HG03432 (cell line): ENCODE measurements at regions not wholly inside any gene's neighbourhood (a gene's known extent, or its start where the extent isn't known, plus 50 kb on each side); places are given as distances from the start of the nearest gene placed in this dataset.
"Not testable (repeated sequence)": the region's sequence is repeated elsewhere in the genome, so short reads cannot be mapped to it uniquely, and the experiment has no call there.

Source experiments
- ATAC-seq: cut with Tn5 transposase; IDR thresholded peaks from one replicate; pipeline ENCODE4 v1.9.1; 2021; ENCODE audit warnings: mild to moderate bottlenecking, moderate library complexity; ENCODE audit not compliant: unreplicated experiment

GRCh38 chr15:95121191-95121590, 889.8 kb downstream of the MCTP2 start:
- ATAC-seq: no peak

- no peak for ATAC-seq
These were observed 894.4 kb downstream of the MCTP2 start for GRCh38 chr15:95125803-95126202.

DNA sequence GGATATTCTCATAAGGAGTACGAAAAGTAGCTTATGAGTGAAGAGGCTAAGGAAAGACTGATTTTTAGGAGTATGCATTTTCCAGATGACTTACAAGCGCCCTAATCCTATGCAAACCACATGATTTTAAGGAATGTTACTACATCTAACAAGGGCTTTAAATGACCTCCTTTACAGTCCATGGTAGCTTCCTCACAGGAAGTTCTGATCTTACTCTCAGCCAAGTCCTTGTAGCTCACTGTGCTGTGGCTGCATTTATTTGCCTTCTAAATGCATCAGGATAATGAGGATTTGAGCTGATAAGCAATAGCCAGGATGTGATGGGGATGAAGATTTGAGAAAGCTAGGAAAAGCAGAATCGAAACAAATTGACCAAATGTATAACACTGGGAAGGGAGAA, 896.0 kb downstream of the MCTP2 start:
- ATAC-seq: no peak

DNA sequence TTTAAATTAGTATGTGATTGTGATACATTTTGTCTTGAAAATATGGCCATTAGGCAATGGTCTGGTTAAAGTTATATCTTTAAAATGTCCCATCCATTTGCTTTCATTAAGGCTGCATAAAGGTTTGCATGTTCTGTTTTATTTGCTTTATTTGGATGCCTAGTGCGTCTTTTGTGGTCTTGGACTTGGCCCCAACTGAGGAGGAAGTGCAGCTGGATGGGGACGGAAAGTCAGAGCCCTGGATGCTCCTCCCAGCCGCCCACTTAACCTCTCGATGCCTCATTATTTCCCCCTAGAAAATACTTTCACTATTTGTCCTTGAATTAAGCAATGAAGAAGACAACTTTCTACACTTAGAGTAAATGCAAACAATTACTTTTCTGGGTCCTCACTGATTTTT, 898.2 kb downstream of the MCTP2 start:
- no peak for ATAC-seq

- ATAC-seq: no peak
These were observed 899.8 kb downstream of the MCTP2 start for GRCh38 chr15:95131131-95131556.

DNA sequence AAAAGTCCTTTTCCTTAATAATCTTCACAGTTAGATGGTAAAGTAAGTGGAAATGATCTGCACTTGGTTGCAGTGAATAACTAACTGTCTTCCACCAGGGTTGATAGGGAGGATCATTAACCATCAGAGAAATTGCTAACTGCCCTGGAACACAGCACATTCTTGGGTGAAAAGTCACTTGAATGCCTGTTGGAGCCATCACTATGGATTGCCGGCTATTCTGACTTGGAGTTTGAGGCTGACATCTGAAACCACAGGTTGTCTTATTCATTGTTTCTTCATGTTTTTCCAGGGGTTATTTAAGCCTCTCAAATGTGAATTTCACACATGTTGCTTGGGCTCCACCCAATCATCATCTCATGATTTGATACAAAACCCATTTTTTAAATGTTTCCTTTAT, 901.4 kb downstream of the MCTP2 start:
- ATAC-seq: no peak

GRCh38 chr15:95134431-95135110, 903.2 kb downstream of the MCTP2 start:
- no peak for ATAC-seq

GRCh38 chr15:95138604-95139270, 907.4 kb downstream of the MCTP2 start:
- no peak for ATAC-seq

GRCh38 chr15:95141486-95141885, 910.1 kb downstream of the MCTP2 start:
- no peak for ATAC-seq

DNA sequence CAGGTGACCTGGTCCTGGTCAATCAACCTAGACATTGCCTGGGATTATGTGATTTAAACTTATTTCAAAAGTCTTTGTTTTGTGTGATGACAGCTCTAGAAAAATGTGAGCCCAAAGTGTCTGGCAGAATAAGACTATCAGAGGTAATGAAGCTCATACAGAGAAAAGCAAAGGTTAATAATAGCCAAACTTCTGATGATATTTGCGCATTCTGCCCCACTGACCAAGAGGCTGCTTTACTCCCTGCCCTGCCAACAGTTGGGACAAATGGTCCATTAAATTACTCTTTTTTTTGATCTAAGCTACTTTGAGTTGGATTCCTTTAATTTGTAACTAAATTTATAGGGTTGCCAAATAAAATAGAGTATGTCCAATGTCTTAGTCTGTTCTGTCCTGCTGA, 911.2 kb downstream of the MCTP2 start:
- ATAC-seq: no peak

DNA sequence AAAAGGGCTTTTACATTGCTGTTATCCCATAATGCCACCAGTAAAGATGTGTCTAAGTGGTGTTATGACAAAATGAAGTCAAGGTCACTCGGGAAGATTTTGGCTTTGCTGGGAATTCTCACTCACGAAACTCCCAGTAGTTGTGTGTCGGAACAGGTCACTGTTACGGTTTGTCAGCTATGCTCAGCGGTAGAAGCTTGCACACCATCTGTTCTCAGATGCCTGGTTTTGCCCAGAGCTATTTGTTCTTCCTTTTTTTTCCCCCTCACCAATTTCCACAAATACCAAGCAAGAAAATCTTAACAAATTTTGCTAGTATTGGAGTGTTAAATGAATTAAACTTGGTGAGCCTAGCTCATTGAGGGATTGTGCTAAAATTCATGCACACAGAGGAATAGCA, 915.1 kb downstream of the MCTP2 start:
- ATAC-seq: no peak

- no peak for ATAC-seq
These were observed 916.8 kb downstream of the MCTP2 start for GRCh38 chr15:95148183-95148582.

DNA sequence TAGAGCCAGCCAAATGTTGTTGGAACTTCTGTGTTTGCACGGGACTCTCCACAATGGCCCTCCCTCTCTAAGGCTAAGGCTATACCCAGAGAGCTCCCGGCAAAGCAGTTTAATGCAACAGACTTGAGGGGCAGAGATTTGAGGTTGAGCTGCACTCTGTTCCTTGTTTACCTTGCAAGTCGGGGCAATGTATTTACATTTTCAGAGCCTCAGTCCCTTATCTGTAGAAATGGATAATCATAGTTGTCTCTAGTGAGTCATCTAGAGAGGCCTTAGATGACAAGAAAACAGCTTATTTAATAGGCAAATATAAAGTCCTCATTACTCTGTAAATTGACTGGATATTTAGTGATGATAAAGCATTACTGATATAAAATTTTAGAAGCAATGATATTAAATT, 917.7 kb downstream of the MCTP2 start:
- no peak for ATAC-seq

DNA sequence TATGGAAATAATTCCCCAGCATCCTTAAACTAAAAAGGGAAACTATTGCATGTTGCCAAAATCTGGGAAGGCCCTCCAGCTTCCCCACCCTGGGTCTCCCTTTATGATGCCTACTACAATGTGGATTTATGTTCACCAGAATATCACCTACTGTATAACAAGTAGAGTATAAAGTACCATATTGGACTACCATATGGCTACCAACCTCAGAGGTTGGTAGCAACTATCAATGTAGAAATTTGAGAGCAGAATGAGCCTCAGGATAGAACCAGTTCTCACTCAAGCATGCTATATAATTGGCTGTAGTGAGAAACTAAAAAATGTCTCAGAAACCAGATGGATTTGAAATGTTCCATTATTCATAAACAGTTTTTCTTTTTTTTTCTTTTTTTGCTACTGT, 918.4 kb downstream of the MCTP2 start:
- no peak for ATAC-seq

GRCh38 chr15:95150466-95150865, 919.1 kb downstream of the MCTP2 start:
- ATAC-seq: no peak

- ATAC-seq: no peak
These were observed 921.4 kb downstream of the MCTP2 start for GRCh38 chr15:95152741-95153140.

DNA sequence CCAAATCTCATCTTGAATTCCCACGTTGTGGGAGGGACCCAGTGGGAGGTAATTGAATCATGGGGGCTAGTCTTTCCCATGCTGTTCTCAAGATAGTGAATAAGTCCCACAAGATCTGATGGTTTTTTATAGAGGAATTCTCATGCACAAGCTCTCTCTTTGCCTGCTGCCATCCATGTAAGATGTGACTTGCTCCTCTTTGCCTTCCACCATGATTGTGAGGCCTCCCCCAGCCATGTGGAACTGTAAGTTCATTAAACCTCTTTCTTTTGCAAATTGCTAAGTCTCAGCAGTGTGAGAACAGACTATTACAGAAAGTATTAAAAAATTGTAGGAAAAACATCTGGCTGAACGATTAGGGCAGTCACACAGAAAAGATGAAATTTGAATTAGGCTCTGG, 921.8 kb downstream of the MCTP2 start:
- ATAC-seq: not testable (repeated sequence)

DNA sequence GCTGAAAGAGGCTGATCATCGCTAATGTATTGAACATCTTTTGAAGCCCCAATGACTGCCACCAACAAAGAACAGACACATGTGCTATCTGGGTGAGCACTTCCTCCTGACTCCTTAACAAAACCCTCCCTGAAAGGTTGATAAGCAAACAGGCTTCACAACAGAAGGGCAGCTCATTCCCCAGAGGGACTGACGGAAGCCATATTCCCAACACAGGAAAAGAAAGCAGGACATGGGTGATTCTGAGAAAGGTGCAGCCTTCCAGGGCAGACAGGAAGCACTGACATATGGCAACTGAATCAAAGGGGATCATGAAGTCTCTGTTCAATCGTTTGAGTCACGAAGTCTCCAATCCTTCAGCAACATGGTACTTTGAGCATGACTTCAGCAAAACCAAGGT, 929.0 kb downstream of the MCTP2 start:
- ATAC-seq: no peak

DNA sequence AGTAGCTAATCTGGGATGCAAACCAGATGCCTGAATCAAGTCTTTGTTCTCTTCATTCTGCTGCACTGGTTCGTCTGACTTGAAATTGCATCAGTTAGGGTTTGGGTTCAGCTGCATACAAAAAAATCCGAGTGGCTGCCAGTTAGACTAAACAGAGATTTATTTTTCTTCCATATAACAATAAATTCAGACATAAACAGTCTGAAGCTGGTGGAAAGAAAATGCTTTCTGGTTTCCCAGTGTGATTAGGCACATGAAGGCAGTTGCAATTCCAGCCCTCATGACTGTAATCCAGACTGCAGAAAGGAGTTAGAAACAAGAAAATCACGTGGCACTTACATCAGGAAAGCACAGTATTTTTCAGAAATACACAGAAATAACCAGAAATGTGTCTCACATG, 930.7 kb downstream of the MCTP2 start:
- ATAC-seq: no peak

DNA sequence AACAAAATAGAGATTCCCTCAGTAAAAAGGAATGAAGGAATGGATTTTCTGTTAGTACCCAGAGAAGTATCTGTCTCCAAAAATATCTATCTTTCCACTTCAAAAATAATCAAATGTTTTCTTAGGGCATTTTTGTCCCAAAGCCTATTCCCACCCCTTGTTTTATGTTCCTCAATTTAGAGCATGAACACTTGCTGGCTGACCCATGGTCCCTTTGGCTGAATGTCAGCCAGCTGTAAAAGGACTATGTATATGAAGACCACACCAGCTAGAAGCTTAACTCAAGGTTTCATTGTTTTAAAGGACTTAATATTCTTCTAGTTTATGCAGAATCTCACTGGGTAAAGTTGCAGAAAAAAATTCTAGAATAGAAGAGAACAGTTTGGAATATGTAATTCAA, 931.2 kb downstream of the MCTP2 start:
- no peak for ATAC-seq

GRCh38 chr15:95162967-95163531, 931.7 kb downstream of the MCTP2 start:
- ATAC-seq: no peak

- no peak for ATAC-seq
These were observed 936.8 kb downstream of the MCTP2 start for GRCh38 chr15:95168152-95168551.
